Ectodermal cell (in vitro differentiated cells): ENCODE measurements at regions not wholly inside any gene's neighbourhood (a gene's known extent, or its start where the extent isn't known, plus 50 kb on each side); places are given as distances from the start of the nearest gene placed in this dataset.

Experiments
- H3K27ac ChIP-seq: 2 replicates; pipeline ENCODE4 v1.7.0; 2013; ENCODE audit warnings: mild to moderate bottlenecking, low read depth, low read length; ENCODE audit not compliant: insufficient read depth, poor library complexity, severe bottlenecking
- H3K27me3 ChIP-seq: 2 replicates; pipeline ENCODE4 v1.7.0; 2013; ENCODE audit warnings: mild to moderate bottlenecking, low read length; ENCODE audit not compliant: insufficient read depth, control insufficient read depth, poor library complexity, severe bottlenecking
- H3K36me3 ChIP-seq: one replicate; pipeline ENCODE4 v1.7.0; 2013; ENCODE audit warnings: low read length; ENCODE audit not compliant: control insufficient read depth, insufficient read depth
- H3K4me1 ChIP-seq: one replicate; pipeline ENCODE4 v1.7.0; 2013; ENCODE audit warnings: low read length; ENCODE audit not compliant: control insufficient read depth, insufficient read depth
- H3K4me3 ChIP-seq: 2 replicates; pipeline ENCODE4 v1.7.0; 2013; ENCODE audit warnings: low read depth, low read length, control low read depth; ENCODE audit not compliant: insufficient read depth
- H3K9me3 ChIP-seq: 2 replicates; pipeline ENCODE4 v1.7.0; 2013; ENCODE audit warnings: mild to moderate bottlenecking, low read length, moderate library complexity; ENCODE audit not compliant: control insufficient read depth
- WGBS, 2 experiments: methylation state at CpG; one replicate each; pipeline ENCODE4 v1.1.7; 2013; ENCODE audit warnings: missing lambda C conversion rate in 2 of 2; 5-methylcytosine and 5-hydroxymethylcytosine counted together

- Histone ChIP-seq H3K4me1 (no peaks in the 10 kb centered on the region), H3K9me3 (peaks cover 3% of the 10 kb centered on the region), H3K36me3 (no peaks in the 10 kb centered on the region), H3K4me3 (no peak overlapping the region), H3K27me3 (no peaks in the 10 kb centered on the region), H3K27ac (no peak overlapping the region)
- 45 to 80% methylated on average over 1 of the region's 2 CpGs for WGBS, 2 experiments
Measured at GRCh38 chr7:153398370-153398769, 638.8 kb downstream of the ACTR3B start.

- Histone ChIP-seq H3K36me3 (no peaks in the 10 kb centered on the region), H3K27me3 (no peaks in the 10 kb centered on the region), H3K27ac (no peak overlapping the region), H3K9me3 (no peaks in the 10 kb centered on the region), H3K4me1 (no peaks in the 10 kb centered on the region), H3K4me3 (no peak overlapping the region)
- 85 to 86% methylated on average over 8 of the region's 8 CpGs for WGBS, 2 experiments
Measured at GRCh38 chr7:153398789-153399553, 639.4 kb downstream of the ACTR3B start.

- Histone ChIP-seq H3K4me1 (no peaks in the 10 kb centered on the region), H3K4me3 (no peak overlapping the region), H3K27me3 (no peaks in the 10 kb centered on the region), H3K9me3 (no peaks in the 10 kb centered on the region), H3K36me3 (no peaks in the 10 kb centered on the region), H3K27ac (no peak overlapping the region)
- WGBS, 2 experiments = no CpG with 5 or more reads among the region's 1 CpG
Measured at GRCh38 chr7:153399554-153399940, 640.0 kb downstream of the ACTR3B start.

- H3K4me3 ChIP-seq = no peak overlapping the region
- no peaks in the 10 kb centered on the region for H3K9me3 ChIP-seq
- H3K27me3 ChIP-seq = no peaks in the 10 kb centered on the region
- H3K27ac ChIP-seq = no peak overlapping the region
- H3K4me1 ChIP-seq = no peaks in the 10 kb centered on the region
- WGBS, 2 experiments = 82 to 83% methylated on average over 19 of the region's 19 CpGs
- H3K36me3 ChIP-seq = no peaks in the 10 kb centered on the region
Measured at GRCh38 chr7:153400735-153401593, 641.4 kb downstream of the ACTR3B start.

GRCh38 chr7:153401795-153402720, 642.5 kb downstream of the ACTR3B start:
- WGBS, 2 experiments = 80% methylated on average over 9 of the region's 9 CpGs
- H3K9me3 ChIP-seq = no peaks in the 10 kb centered on the region
- no peaks in the 10 kb centered on the region for H3K27me3 ChIP-seq
- no peaks in the 10 kb centered on the region for H3K4me1 ChIP-seq
- no peak overlapping the region for H3K27ac ChIP-seq
- H3K4me3 ChIP-seq = no peak overlapping the region
- H3K36me3 ChIP-seq = no peaks in the 10 kb centered on the region

- WGBS, 2 experiments = 86 to 87% methylated on average over 7 of the region's 7 CpGs
- peaks cover 4% of the 10 kb centered on the region for H3K9me3 ChIP-seq
Measured at GRCh38 chr7:153402721-153403541, 643.4 kb downstream of the ACTR3B start.

DNA sequence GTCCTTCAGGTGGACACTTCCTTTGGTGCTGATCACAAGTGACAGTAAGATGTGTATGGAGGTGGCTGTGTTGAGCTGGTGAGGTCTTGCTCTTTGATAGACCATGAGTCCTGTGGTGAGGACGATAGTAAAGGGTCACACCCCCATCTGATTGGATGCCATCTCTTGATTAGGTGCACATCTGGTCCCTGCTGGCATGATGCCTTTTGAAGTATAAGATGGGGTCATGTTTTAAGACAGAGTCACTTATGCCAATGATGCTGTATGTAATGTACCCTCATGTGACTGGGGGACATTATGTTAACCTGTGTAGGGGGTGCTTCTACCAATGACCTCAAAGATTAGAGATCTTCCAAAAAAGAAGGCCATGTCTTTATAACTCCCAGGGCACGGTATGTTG, 644.6 kb downstream of the ACTR3B start:
- no peaks in the 10 kb centered on the region for H3K4me1 ChIP-seq
- no peak overlapping the region for H3K4me3 ChIP-seq
- H3K36me3 ChIP-seq = no peaks in the 10 kb centered on the region
- 75 to 79% methylated on average over 2 of the region's 2 CpGs for WGBS, 2 experiments
- peaks cover 4% of the 10 kb centered on the region for H3K9me3 ChIP-seq
- no peaks in the 10 kb centered on the region for H3K27me3 ChIP-seq
- no peak overlapping the region for H3K27ac ChIP-seq

More at GRCh38 chr7:153402721-153403541, 643.4 kb downstream of the ACTR3B start:
- no peak overlapping the region for H3K4me3 ChIP-seq
- H3K27me3 ChIP-seq = no peaks in the 10 kb centered on the region
- H3K27ac ChIP-seq = no peak overlapping the region
- no peaks in the 10 kb centered on the region for H3K36me3 ChIP-seq
- no peaks in the 10 kb centered on the region for H3K4me1 ChIP-seq

- Histone ChIP-seq H3K4me3 (no peak overlapping the region), H3K4me1 (no peaks in the 10 kb centered on the region), H3K36me3 (no peaks in the 10 kb centered on the region), H3K27me3 (no peaks in the 10 kb centered on the region), H3K27ac (no peak overlapping the region), H3K9me3 (peaks cover 4% of the 10 kb centered on the region)
- 85 to 87% methylated on average over 9 of the region's 9 CpGs for WGBS, 2 experiments
Measured at GRCh38 chr7:153404781-153405279, 645.3 kb downstream of the ACTR3B start.
